ENCODE measurements at regions not wholly inside any gene's neighbourhood (a gene's known extent, or its start where the extent isn't known, plus 50 kb on each side); places are given as distances from the start of the nearest gene placed in this dataset.
"Not testable (repeated sequence)": the region's sequence is repeated elsewhere in the genome, so short reads cannot be mapped to it uniquely, and the experiment has no call there.

DNA sequence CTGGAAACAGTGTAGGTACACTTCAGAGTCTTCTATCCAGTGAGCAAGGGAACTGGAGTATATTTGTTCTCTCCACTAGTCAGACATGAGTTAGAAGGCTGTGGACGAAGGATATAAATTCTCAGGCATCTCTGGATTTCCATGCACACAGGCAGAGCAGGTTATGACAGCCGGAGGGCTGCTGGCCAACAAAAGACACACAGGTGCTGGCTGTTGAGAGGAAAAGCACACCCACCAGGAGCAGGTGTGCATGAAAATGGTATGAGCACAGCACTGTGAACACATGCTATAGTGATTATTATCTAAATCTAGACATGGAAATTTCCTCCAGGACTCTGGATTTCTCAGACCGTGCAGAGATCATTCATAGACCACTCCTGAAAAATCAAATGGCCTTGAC lies 444.7 kb upstream of the RPS6KA3 start:
- DNase-seq, result no peak

DNA sequence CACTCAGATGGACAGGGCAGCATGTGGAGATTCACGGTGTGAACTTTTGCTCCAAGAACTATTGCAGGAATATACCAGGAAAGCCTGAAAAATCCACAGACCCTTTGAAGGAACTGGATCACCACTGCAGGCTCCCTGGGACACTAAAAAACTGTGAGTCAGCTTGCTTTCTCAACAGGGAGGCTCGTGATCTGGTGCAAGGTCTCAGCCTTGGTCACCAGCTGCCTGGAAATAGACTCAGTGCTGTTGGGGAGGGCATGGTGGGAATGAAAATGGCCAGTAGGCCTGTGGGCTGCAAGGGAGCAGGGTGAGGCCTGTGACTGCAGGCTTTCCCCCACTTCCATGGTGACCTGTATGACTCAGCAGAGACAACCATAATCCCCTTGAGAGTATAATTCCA lies 426.4 kb upstream of the RPS6KA3 start:
- no peak for DNase-seq

DNA sequence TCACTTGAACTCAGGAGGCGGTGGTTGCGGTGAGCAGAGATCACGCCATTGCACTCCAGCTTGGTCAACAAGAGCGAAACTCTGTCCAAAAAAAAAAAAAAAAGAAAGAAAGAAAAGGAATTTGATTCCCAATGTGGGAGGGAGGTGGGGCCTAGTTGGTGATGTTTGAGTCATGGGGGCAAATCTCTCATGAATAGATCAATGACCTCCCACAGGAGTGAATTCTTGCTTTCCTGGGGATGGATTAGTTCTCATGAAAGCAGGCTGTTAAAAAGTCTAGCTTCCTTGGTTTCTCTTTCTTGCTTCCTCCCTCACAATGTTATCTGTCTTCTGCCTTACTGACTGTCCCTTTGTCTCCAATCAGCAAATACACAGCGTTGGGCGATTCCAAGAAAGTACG lies 419.5 kb upstream of the RPS6KA3 start:
- no peak for DNase-seq

DNA sequence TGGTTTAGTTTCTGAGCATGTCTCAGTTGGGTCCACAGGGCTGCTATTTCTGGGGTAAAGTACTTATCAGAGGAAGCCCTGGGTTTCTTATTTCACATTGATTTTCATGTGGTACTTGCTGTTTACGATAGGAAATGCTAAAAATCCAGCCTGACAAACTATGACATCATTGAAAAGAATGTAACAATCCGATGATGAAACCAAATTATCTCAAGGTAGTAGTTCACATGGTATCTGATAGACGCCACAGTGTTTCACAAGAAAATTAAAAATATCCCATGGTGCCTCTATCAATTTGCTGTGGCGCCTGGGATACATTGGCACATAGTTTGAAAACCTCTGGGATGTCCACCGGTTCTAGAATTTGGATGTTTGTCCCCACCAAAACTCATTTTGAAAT lies 418.9 kb upstream of the RPS6KA3 start:
- no peak for DNase-seq

DNA sequence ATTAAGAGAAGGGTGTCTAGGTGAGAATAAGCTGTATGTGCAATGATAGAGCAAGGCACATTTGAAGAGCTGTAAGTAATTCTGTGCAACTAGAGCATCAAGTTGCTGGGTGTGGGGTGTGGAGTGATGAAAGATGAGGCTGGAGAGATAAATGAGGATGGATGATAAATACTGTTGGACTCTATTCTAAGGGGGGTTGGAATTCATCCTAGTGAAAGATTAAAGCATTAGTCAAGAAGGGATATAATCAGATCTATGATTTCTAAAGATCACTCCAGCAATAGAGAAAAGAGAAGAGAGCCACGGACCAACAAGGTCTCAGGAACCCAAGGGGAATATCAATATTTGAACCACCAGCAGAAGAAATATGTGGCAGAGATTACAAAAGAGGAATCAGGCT lies 415.0 kb upstream of the RPS6KA3 start:
- no peak for DNase-seq

DNA sequence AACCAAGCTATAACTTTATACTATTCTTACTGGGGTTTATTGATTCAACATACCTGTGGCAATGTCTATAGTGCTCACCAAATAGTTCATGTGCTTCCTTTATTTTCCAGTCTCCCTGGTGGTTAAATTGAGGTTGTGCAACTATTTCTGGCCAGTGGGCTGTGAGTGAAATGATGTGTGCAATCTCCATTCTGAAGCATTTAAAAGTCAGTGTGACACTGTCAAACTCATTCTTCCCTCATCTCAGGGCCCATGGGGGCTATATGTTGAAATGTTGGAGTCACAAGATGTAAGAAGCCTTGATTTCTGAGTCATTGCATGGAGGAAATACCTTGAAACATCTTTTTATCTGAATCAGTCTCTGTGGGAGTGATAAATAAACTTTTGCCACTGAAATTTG lies 414.3 kb upstream of the RPS6KA3 start:
- DNase-seq, result no peak

DNA sequence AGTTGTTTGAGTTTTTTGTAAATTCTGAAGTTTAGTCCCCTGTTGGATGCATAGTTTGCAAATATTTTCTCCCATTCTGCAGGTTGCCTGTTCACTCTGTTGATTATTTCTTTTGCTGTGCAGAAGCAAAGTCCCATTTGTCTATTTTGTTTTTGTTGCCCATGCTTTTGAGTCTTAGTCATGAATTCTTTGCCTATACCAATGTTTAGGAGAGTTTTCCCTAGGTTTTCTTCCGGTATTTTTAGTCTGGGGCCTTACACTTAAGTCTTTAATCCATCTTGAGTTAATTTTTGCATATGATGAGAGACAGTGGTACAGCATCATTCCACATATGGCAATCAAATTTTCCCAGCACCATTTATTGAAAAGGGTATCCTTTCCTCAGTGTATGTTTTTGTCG lies 405.8 kb upstream of the RPS6KA3 start:
- no peak for DNase-seq

DNA sequence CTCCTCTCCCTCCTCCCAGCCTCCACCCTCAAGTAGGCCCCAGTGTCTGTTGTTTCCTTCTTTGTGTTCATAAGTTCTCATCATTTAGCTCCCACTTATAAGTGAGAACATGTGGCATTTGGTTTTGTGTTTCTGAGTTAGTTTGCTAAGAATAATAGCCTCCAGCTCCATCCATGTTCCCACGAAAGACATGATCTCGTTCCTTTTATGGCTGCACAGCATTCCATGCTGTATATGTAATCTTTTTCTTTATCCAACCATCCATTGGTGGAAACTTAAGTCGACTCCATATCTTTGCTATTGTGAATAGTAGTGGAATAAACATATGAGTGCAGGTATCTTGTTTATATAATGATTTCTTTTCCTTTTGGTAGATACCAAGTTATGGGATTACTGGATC lies 405.0 kb upstream of the RPS6KA3 start:
- DNase-seq, result not testable (repeated sequence)

DNA sequence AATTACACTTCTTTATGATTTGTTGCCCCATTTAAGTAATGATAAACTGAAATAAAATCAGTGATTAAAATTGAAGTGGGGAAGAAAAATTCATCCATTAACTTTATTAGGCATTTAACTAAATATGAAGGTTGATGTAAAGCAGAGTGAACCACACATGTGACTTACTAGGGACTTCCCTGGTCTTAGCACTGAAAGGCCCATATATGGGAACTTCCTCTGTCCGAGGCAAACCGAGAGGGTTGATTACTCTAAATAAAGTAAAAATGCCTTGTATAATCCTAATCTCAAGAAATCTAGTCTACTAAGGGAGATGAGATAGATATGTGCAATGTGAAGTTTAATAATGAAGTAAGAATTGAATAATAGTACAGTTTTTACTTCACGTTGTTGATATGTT lies 403.9 kb upstream of the RPS6KA3 start:
- DNase-seq, result no peak

DNA sequence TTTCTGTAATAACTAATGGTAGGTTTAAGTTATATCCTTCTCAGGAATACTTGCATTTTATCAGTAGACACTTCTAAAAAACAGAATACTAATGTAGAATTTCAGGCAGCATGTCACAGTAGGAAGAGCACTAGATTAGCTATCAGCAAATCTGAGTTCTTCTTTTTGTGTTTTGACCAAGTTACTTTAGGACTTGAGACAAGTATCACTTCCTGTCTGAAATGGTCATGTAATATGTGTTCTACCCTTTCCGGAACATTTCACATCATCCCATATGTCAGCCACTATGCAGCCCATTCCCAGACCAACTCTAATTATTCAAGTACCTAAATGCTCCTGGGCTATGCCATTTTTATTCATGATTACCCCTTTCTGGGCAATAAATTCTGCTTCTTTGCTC lies 401.8 kb upstream of the RPS6KA3 start:
- no peak for DNase-seq

DNA sequence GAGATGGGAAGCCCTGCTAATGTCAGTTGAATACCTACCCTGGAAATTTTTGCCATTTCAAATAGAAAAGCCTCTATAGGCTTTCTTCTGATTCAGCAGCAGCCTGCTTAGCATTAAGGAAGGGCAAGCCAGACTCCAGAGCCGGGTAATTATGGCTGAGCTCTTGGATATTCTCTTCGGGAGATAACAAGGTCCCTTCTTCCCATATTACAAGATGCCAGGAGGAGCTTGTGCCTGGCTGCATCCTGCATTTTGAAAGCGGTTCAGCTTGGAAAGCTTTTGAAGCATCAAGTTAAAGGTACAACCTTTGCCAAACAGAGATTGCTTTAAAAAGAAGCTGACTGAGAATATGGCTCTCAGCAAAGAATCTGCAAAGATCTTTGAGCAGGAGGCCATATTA lies 399.6 kb upstream of the RPS6KA3 start:
- no peak for DNase-seq

DNA sequence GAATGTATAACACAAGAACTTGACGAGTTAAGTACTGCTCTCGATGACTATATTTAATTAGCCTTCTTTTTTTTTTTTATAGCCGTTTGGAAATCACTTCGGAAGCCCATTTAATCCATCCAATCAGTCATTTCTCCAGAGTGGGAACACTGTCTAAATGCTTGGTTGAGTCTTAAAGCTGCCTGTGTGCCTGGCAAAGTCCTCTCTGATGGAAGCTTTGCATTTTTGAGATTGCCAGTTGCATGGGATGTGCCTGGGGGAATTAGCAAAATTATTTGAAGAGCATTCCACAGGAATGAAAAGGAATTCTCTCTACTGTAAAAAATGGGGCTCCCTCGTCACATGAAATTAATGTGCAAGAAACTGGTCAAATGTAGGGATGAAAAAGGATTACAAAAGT lies 398.8 kb upstream of the RPS6KA3 start:
- no peak for DNase-seq

DNA sequence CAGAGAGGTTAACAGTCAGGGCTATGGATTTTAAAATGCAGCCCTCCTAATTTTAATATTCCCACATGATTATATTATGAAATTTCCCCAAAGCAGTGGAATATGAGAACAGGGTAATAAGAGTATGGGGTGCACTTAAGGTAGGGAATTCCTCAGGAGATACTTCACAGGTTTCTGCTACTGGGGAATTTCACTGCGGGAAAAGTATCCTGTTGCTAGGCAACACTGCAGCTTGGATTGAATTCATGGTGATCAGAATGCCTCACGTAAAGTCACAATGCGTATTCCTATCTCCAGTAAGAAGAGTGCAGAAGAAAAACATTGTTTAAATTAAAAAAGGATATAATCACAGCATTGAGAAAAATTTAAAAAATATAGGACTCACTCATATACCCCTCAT lies 398.1 kb upstream of the RPS6KA3 start:
- no peak for DNase-seq

DNA sequence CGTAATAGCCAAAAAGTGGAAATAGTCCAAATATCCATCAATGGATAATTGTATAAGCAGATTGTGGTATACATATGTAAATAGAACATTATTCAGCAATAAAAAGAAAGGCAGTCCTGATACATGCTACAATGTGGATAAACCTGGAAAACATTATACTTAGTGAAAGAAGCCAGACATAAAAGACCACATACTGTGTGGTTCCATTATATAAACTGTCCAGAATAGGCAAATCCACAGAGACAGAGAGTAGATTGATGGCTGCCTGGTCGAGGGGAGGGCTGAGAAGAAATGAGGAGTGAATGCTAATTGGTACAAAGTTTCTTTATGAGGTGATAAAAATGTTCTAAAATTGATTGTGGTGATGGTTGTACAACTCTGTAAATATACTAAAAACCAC lies 397.4 kb upstream of the RPS6KA3 start:
- DNase-seq, result no peak

DNA sequence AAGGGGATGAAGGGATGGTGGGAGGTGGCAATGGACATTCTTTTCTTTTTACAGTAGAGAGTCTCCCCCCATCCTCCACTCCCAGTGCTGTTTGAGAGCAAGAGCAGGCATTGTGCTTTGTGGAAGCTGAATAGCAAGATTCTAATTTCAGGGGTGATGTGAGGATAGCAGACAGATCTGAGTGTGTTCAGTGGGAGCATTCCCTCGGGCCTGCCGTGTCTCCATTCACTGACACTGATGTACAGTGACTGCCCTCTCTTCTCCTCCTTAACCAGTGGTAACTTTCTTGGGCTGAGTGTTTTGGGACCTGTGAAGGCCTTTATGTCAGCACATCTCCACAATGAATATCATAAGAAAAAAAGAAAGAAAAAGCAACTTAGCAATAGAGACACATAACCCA lies 396.6 kb upstream of the RPS6KA3 start:
- DNase-seq, result no peak

DNA sequence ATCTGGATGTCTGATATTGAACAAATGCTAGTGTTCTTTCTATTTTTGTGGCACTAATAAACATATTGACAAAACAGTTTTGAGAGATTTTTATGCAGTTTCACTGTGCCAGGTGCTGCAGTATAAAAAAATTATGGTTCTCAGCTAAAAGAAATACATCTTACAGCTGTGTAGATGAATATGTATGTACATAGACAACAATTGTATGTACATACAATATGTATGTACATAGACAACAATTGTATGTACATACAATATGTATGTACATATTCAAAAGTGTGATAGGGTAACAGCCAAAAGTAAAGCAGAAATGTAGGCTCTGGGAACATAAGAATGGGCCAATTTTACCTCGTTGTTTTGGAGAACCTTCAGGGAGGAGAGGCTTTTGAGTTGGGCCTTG lies 390.0 kb upstream of the RPS6KA3 start:
- DNase-seq, result no peak

DNA sequence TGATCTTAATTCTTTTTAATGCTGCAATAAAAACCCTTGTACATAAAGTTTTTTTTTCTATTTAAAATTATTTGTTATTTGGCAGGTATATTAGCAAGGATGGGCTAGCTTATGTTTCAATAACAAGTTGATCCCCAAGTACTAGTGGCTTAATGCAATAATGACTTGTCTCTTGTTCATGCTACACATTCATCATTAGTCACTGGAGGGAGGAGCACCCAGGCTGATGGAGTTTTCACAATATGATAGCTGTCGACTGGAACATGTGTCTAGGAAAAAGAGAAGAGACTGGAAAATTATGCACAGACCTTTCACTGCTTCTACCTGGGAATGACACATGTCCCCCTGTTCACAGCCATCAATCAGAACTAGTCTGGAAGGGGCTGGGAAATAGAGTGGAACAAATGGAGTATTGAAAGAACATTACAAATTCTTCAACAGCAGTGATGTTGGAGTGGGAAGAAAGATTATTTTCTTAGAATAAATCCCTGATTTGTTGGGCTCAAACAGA lies 387.9 kb upstream of the RPS6KA3 start:
- no peak for DNase-seq

DNA sequence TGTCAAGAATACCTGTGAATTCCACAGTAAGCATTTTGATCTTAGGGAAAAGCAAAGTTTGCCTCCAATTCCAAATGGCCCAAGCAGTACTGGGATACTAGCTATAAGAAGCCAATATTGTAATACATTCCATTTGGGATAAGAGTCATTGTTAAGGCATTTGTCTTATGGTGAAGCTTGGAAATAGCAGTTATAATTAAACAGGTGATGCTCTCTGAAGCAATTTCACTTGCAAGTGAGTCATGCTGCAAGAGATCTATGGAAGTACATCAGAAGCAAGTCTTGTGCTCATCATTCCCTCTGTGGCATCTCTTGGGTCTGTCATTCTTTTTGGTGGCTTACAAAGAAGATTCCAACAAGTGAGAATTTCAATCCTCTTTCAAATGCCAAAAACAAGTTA lies 386.4 kb upstream of the RPS6KA3 start:
- no peak for DNase-seq

DNA sequence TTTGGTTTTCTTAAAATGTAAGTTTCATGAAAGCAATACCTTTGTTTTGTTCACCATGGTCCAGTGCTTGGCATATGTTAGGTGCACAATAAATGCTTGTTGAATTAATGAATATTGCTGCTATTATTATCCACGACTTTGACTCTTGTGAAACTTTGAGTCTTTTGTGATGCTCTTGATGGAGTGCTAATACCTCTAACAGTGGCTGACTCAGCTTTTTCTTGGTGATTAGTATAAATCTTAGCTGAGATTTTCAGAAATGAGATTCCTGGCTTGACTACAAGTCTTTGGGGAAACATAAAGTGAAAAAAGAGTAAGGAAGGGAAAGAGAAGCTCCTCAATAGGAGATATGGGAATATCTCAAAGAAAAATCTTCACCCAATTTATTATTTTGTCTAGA lies 375.2 kb upstream of the RPS6KA3 start:
- no peak for DNase-seq

DNA sequence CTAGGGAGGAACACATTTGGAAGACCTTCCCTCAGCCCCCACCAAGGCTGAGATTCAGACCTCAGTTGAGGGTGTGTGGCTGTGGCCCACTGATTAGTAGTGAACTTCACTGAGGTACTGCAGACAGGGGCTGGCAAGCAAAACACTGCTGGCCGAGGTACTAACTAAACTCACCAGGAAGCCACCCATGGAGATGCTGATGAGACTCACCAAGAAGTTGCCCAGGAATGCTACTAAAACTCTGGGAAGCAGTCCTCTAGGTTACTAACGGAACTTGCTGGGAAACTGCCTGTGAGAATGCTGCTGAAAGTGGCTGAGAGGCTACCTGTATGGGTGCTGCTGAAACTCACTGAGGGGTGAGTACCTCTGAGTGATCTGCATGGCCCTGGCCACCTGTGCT lies 372.4 kb upstream of the RPS6KA3 start:
- DNase-seq, result no peak

DNA sequence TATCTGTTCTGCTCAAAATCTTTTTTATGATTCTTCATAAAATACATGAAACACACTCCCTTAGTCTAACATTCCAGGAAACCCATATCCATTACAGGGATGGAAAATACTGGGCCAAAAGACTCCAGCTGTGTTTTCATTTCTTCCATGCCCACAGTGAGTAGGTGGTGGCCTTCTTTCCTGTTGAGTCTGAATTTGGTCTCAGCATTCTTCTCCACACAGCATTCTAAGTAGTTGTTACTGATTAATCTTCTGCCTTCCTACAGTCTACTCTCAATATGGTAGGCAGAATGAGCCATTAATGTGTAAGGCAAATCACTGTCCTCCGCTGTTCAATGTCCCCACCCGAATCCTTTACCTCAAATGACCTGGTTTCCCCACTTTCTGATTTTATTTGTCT lies 370.6 kb upstream of the RPS6KA3 start:
- no peak for DNase-seq

DNA sequence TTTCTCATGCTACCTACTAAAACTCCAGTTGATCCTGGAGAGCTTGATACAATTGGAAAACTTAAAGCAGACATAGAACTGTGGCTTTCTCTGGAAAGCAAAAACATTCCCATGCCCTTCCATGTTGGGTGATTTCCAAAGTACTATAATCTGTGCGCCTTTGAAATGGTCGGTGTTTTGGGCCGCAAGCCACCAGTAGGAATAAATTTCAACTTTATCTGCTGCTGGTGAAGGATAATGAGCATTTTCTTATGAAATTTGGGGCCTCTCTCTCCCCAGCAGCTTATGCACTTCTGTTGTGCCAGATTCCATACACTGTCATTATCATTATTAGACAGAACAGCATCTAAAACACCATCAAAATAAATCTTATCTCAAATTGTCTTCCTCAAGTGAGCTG lies 366.7 kb upstream of the RPS6KA3 start:
- no peak for DNase-seq

DNA sequence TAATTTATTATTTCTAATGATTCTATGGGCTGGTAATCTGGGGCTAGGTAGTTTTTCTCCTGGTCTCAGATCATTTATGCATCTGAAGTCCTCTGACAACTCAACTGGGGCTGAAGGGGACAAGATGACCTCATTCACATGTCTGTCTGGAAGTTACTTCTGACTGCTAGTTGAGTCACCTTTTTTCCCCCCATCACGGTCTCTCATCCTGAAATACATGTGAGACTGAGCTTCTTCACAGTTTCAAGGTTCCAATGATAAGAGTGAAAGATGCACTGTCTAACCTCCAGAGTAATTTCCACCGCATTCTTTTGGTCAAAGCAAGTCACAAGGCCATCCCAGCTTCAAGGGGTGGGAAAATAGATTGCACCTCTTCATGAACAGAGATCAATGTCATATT lies 356.7 kb upstream of the RPS6KA3 start:
- DNase-seq, result no peak

DNA sequence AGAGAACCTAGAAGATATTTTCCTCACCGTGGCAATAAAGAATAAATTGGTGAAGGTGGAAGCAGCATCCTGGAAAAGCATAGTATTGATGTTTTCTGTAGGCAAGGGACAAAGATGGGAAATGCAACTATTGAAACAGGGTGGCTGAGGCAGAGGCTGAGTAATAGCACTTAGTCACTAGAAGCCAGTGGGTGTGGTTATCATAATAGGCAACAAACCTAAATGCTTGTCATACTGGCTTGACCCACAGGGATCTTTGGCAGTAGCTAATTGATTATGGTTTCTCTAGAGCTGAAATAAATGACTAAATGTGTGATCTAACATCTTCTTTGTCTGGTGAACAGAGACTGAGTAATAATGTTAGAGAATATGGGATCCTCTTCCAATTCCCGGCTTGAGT lies 353.6 kb upstream of the RPS6KA3 start:
- no peak for DNase-seq

DNA sequence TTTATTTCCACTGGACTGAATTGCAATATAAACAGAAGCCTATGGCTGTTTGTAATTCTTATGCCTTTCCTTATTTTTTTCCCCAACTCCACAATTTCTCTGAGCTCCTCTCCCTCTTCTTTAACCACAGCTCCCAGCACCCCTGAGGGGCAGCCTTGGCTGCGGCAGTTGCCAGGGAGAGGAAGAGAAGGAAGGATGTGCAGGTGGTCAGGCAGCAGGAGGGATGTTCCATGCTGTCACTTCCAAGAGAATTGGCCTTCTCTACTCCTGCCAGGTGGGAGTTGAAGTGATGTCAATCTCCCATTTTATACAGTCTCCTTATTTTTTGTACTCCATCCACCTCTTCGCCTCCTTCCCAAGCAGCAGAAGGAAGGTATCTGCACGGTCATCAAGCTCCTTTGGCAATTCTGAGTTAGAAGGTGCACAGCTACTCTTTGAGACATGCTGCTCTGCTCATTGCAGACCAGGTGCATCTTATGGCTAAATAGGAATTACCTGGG lies 343.3 kb upstream of the RPS6KA3 start:
- no peak for DNase-seq

DNA sequence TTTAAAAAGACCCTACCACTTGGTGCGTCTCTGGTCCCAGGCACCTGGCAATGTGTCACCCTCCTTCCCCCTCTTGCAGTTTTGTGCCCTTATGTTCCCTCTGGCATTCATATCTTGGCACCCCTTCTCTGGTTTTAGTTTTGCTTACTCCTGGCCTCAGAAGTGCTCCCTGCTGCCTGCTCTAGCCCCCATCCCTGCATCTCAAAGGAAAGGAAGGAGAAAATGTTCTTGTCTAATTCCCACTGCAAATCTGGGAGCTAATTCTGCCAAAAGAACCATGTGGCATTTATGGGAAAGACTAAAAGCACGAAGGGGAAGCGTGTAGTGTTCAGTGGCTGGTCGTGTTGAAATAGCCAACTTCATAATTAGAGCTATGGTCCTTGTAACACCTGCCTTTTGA lies 340.1 kb upstream of the RPS6KA3 start:
- no peak for DNase-seq

All from GOT3 (cell line).